ENCODE measurements at regions not wholly inside any gene's neighbourhood (a gene's known extent, or its start where the extent isn't known, plus 50 kb on each side); places are given as distances from the start of the nearest gene placed in this dataset.
"Not testable (repeated sequence)": the region's sequence is repeated elsewhere in the genome, so short reads cannot be mapped to it uniquely, and the experiment has no call there.

- no peak for DNase-seq (ENCODE audit: low read depth)
- no peak overlapping the region for H3K4me3 ChIP-seq (ENCODE audit: control insufficient read depth, low read depth, low read length)
- TF ChIP-seq CTCF (IDR thresholded peaks at IDR 0.05; ENCODE audit: control insufficient read depth, insufficient read depth, low read depth, low read length, missing control alignments): no peak
Measured at GRCh38 chr19:28546148-28546685, 666.7 kb downstream of the UQCRFS1 start.

GRCh38 chr19:28545397-28545796, 667.6 kb downstream of the UQCRFS1 start:
- H3K4me3 ChIP-seq (ENCODE audit: control insufficient read depth, low read depth, low read length); DNase-seq (ENCODE audit: low read depth): not testable (repeated sequence)

DNA sequence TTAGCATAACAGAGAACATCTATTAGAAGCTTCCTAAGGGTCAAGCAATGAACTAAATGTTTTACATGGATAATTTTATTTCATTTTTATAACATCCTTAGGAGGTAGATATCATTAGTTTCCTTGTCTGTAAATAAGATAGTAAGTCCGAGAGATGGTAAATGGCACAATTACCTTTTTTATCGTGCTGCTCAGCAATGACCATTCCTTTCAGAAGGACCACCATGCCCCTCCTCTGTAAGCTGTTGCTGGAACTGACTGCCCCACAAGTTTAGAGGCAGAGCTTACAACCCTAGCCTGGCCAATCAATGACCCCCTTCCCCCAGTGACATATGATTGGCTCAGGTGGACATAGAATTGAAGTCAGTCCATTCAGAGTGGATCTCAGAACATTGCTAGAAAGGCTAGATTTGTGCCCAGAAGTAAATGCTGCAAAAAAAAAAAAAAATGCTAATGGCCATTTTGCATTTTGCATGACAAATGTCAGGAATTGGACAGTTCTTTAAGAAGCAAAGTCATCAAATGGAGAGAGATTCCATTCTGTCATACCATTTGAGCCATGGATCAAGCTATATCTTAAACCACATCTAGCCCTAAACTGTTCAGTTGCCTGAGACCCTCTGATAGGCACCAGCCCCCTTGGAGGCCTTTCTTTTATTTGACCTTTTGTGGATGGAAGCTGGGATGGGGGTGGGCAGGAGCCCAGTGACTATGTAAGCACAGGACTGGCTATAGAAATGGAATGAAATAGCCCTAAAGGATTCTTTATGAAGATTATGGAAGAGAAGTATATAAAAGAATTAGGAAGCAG, 668.3 kb downstream of the UQCRFS1 start:
- TF ChIP-seq CTCF (IDR thresholded peaks at IDR 0.05; ENCODE audit: control insufficient read depth, insufficient read depth, low read depth, low read length, missing control alignments): no peak
- H3K4me3 ChIP-seq (ENCODE audit: control insufficient read depth, low read depth, low read length): no peak overlapping the region
- no peak for DNase-seq (ENCODE audit: low read depth)

DNA sequence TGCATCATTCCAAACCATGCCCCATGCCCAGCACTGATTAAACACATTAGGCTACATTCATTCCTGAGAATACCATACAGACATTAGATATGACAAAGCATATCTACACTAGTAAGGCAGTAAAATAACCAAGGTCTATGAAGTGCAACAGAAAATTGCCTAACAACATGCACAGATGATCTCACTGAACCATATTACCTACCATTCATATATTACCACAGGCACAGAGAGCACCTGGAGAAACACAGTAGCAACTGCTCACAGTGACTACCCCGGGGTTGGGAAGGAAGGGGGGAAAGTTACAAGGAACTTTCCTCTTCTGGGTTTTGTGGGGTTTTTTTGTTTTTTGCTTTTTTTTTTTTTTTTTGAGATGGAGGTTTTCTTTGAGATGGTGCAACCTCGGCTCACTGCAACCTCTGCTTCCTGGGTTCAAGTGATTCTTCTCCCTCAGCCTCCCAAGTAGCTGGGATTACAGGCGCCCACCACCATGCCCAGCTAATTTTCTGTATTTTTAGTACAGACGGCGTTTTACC, 669.6 kb downstream of the UQCRFS1 start:
- DNase-seq (ENCODE audit: low read depth): no peak
- H3K4me3 ChIP-seq (ENCODE audit: control insufficient read depth, low read depth, low read length): no peak overlapping the region

DNA sequence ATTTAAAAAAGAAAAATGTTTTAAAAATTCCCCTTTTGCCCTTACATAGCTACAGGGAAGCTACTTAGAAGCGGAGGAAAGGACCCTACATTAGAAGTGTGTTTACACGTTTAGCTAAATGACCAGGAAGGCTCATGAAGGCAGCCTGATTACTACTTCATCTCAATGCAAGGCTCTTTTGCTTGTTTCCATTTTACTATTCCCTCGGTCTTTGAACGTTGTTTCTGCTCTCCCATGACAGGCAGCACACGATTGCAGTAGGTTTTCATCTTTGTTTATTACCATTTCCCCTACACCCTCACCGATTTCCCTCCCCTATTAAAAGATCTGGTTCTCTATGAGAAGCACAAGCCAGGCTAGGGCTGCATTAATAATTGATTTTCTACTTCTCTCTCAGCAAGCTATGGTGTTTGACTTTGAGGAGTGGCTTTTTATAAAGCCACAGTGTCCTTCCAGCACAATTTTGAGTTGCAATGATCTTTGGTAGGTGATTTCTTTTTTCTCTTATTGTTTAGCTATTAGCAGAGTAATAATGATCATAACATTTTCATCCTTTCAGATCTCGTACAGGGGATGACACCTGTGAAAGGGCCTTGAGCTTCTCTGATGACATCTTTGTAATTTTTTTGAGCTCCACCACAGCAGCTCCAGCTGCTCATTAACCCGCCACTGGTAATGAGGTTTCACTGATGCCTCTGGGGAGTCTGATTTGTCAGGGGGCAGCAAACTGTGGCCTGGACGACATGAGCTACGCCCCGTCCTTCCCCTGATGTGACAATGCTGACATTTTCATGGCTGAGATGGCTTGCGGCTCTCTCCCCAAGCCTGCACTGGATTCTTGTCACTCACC, 670.3 kb downstream of the UQCRFS1 start:
- TF ChIP-seq CTCF (IDR thresholded peaks at IDR 0.05; ENCODE audit: control insufficient read depth, insufficient read depth, low read depth, low read length, missing control alignments): no peak
- no peak for DNase-seq (ENCODE audit: low read depth)
- H3K4me3 ChIP-seq (ENCODE audit: control insufficient read depth, low read depth, low read length): no peak overlapping the region

More for the DNA sequence above, 669.6 kb downstream of the UQCRFS1 start:
- TF ChIP-seq CTCF (IDR thresholded peaks at IDR 0.05; ENCODE audit: control insufficient read depth, insufficient read depth, low read depth, low read length, missing control alignments): no peak

DNA sequence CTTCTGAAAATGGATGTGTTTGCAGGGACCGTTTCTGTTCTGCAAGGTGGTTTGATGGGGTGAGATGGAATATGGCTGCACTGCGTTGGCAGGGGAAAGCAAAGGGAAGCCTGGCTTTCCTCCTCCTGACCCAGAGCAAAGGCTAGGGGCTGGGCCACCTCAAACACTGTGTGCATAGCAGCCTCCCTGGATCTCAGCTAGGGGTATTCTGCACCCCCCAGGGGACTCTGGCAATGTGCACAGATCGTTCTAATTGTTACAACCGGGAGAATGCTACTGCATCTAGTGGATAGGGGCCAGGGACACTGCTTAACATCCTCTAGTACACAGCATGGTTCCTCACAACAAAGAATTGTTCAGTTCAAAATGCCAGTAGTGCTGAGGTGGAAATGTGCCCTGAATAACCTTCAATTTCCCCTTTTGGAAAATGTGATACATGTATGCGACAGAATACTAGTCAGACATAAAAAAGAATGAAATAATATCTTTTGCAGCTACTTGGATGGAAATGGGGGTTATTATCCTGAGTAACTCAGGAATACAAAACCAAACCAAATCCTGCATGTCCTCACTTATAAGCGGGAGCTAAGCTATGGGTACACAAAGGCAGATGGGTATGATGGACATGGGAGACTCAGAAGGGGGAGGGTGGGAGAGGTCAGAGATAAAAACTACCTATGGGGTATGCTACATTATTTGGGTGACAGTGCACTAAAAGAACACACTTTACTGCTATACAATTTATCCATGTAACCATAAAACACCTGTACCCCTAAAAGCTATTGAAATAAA, 671.2 kb downstream of the UQCRFS1 start:
- no peak for DNase-seq (ENCODE audit: low read depth)
- no peak overlapping the region for H3K4me3 ChIP-seq (ENCODE audit: control insufficient read depth, low read depth, low read length)
- TF ChIP-seq CTCF (IDR thresholded peaks at IDR 0.05; ENCODE audit: control insufficient read depth, insufficient read depth, low read depth, low read length, missing control alignments): no peak
